Ovary (tissue), 3 donors: ENCODE measurements at regions not wholly inside any gene's neighbourhood (a gene's known extent, or its start where the extent isn't known, plus 50 kb on each side); places are given as distances from the start of the nearest gene placed in this dataset.
"Not testable (repeated sequence)": the region's sequence is repeated elsewhere in the genome, so short reads cannot be mapped to it uniquely, and the experiment has no call there.

ENCODE experiments used
- EP300 ChIP-seq: sonication (generic); formaldehyde crosslinking; IDR thresholded peaks from one replicate; pipeline ENCODE4 v1.6.1; 2017; ENCODE audit warnings: antibody characterized with exemption
- POLR2A ChIP-seq: fragments of 450-650 bp; IDR thresholded peaks from one replicate; pipeline ENCODE4 v1.6.1; 2017; ENCODE audit warnings: antibody characterized with exemption, mild to moderate bottlenecking, moderate library complexity
- TF ChIP-seq, protein P1 (sequence below), 3 donors: fragments of 450-650 bp in 2 of 3; fragments of 200-600 bp in 1 of 3; IDR thresholded peaks; one replicate each; pipeline versions ENCODE4 v1.5.1 to v1.8.0; 2016 to 2022; ENCODE audit warnings: antibody characterized with exemption in 3 of 3, mild to moderate bottlenecking in 1 of 3
- donor health status: DM: no; HTN: no; CAD: no.

DNA sequence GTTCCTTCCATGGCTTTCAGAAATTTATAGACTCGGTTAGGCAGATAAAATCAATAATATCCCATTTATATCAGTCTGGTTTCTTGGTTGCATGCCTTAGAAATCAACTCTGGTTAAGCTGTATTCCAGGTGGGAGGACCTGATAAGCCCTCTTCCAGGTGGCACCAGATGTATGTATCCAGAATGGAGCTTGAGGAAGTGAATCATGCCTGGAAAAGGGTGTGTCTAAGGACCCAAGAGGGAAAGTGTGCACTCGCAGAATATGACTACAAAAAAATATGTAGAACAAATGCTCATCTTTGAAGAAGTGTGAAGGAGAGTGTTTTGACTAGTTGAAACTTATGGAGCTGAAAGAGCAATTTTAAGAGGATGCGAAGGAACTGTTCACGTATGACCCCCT, 184.5 kb upstream of the IRF2BP2 start:
- not testable (repeated sequence) for TF ChIP-seq POLR2A, EP300
- TF ChIP-seq, protein P1, sequence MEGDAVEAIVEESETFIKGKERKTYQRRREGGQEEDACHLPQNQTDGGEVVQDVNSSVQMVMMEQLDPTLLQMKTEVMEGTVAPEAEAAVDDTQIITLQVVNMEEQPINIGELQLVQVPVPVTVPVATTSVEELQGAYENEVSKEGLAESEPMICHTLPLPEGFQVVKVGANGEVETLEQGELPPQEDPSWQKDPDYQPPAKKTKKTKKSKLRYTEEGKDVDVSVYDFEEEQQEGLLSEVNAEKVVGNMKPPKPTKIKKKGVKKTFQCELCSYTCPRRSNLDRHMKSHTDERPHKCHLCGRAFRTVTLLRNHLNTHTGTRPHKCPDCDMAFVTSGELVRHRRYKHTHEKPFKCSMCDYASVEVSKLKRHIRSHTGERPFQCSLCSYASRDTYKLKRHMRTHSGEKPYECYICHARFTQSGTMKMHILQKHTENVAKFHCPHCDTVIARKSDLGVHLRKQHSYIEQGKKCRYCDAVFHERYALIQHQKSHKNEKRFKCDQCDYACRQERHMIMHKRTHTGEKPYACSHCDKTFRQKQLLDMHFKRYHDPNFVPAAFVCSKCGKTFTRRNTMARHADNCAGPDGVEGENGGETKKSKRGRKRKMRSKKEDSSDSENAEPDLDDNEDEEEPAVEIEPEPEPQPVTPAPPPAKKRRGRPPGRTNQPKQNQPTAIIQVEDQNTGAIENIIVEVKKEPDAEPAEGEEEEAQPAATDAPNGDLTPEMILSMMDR (IDR thresholded peaks at IDR 0.05) = not testable (repeated sequence)
